Inflammatory macrophage treated with lipopolysaccharide for 4 hours (primary cell): ENCODE measurements at regions not wholly inside any gene's neighbourhood (a gene's known extent, or its start where the extent isn't known, plus 50 kb on each side); places are given as distances from the start of the nearest gene placed in this dataset.

ENCODE experiments used
- DNase-seq: peaks from one replicate; pipeline ENCODE4 v3.0.0-alpha.2; 2020

- DNase-seq = no peak
These were observed 237.5 kb downstream of the MIAT start for GRCh38 chr22:26894766-26895485.

GRCh38 chr22:26897384-26897783, 240.0 kb downstream of the MIAT start:
- DNase-seq = no peak

GRCh38 chr22:26898946-26899605, 241.7 kb downstream of the MIAT start:
- no peak for DNase-seq

DNA sequence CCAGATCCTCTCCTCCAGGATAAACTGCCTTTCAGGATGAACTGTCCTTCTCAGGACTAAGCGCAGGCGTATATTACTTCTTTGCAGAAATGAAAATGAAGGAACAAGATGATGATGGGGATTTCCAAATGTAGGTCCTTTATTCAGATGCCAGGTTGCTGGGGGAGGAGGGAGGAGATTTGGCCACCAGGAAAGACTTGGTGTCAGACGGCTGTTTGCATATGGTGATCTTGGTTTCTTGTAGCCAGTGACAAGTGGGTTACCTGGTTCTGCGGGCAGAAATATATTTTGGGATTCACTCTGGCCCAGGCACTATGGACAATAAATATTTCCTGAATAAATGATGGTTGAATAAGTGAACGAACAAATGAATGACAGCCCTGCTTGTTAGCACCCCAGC, 243.4 kb downstream of the MIAT start:
- DNase-seq = no peak

DNA sequence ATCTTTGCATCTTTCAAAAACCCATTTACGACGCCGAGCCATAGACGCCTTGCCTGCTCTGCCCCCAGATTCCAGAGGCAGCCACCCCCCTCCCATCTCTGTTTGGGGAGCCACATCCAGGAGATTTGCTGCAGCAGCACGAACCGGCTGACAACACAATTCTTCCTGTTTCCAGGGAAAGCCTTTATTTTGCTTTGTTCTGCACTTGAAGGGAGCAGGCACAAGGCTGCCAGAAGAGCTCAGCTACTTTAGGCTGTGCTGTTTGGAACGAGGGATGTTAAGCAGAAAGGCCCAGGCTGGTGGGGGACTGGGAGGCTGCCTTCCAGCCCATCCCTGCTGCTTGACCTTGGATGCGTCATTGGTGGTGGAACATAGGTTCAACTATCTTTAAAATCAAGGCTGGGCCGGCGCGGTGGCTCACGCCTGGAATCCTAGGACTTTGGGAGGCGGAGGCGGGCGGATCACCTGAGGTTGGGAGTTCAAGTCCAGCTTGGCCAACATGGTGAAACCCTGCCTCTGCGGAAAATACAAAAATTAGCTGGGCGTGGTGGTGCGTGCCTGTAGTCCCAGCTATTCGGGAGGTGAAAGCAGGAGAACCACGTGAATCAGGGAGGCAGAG, 243.9 kb downstream of the MIAT start:
- no peak for DNase-seq

DNA sequence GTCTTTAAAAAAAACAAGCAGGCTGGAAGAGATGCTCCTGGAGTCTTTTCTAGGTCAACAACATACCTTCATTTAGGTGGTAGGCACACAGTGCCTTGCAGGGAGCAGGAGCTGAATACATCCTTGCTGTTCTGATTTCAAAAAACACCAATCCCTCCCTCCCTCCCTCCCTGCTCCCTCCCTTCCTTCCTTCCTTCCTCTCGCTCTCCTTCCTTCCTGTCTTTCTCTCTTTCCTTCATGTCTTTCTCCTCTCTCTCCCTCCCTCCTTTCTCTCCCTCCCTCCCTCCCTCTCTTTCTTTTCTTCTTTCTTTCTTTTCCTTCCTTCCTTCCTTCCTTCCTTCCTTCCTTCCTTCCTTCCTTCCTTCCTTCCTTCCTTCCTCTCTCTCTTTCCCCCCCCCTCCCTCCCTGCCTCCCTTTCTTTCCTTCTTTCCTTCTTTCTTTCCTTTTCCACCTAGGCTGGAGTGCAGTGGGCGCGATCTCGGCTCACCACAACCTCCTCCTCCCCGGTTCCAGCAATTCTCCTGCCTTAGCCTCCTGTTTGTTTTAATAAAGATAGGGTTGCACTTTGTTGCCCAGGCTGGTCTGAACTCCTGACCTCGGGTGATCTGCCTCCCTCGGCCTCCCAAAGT, 245.1 kb downstream of the MIAT start:
- DNase-seq = no peak

DNA sequence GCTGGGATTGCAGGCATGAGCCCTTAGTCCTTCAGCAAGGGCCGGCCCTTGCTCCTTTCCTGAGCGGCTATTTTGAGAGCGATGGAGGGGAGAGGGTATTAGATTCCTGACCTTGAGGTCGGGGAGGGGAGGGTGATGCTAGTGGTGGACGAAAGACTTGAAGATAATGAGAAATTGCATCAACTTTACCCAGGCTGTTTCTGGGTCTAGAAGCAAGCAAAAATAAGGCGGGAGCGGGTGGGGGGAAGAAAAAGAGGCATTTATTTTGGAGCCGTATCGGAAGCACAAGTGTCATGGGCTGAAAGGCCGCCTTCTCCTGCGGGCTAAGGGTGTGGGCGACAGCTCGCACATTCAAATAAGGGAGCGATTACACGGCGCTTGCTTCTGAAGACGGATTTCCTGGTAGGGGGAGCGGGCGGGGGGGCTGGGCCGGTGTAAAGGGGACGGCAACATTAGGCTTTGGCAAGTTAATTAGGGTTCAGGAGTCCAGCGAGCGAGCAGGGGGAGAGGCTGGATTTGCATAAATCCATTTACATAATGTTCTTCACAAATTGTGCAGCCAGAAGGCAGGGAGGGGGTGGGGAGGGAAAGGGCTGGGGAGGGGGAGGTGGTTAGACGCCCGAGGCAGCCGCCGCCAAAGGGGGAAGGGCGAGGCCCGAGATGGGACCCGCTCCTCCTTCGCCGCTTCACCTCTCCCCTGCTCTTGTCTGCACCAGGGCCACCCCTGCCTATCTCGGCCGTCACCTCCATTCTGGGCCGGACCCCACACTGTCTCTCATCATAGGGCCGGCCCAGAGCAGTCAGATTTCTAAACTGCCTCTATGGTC, 245.9 kb downstream of the MIAT start:
- no peak for DNase-seq

GRCh38 chr22:26904483-26904882, 247.1 kb downstream of the MIAT start:
- no peak for DNase-seq

DNA sequence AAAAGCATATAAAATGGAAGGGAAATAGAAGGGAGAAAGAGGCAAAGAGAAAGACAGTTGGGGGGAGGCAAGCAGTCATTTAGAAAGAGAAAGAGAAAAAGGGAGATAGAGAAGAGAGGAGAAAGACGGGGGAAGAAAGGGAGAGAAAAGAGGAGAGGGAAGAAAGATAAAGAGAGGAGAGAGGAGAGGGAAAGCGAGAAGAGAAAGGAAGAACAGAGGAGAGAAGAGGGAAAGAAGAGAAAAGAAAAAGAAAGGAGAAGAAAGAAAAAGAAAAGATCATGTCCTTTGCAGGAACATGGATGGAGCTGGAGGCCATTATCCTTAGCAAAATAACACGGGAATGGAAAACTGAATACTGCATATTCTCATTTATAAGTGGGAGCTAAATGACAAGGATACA, 247.7 kb downstream of the MIAT start:
- no peak for DNase-seq

GRCh38 chr22:26905640-26906039, 248.3 kb downstream of the MIAT start:
- no peak for DNase-seq

GRCh38 chr22:26906464-26906863, 249.1 kb downstream of the MIAT start:
- DNase-seq = no peak

DNA sequence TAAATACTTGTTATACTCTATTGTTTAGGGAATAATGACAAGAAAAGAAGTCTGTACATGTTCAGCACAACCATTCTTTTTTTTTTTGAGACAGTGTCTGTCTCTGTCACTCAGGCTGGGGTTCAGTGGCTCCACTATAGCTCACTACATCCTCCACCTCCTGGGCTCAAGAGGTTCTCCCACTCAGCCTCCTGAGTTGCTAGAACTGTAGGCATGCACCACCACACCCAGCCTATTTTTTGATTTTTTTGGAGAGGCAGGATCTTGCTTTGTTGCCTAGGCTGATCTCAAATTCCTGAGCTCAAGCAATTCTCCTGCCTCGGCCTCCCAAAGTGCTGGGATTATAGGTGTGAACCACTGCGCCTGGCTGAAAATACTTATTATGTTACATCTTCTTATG, 250.0 kb downstream of the MIAT start:
- no peak for DNase-seq

GRCh38 chr22:26910845-26911244, 253.5 kb downstream of the MIAT start:
- DNase-seq = no peak

DNA sequence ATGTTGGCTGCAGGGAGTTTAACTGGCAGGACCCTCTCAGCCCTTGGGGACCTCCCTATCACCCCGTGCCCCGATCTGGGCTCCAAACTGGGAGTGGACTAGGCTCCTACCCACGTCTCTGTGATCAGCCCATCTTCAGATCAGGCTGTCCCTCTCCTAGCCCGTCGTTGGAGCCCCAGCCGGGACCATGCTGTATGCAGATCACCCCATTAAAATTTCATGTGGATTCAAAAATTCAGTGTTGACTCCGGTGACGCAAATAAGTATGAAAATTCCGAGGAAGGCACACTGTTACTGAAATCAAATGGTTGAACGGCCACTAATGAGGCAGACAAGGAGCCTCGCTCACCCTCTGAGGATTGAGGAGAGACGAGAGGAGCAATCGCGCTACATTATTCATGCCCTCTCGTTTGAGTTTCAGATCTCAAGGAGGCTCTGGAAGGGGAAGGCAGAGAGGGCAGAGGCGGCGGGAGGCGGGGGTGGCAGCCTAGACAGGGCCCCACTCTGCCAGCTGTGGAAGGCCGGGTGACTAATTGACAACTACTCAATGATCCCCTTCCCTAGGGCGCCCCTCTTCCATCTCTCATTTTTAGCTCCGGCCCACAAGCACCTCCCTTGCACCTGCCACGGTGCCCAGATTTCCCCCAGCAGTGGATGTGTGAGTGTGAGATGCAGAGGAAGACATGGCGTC, 255.4 kb downstream of the MIAT start:
- DNase-seq = no peak

- DNase-seq = no peak
These were observed 257.3 kb downstream of the MIAT start for GRCh38 chr22:26914519-26915185.

DNA sequence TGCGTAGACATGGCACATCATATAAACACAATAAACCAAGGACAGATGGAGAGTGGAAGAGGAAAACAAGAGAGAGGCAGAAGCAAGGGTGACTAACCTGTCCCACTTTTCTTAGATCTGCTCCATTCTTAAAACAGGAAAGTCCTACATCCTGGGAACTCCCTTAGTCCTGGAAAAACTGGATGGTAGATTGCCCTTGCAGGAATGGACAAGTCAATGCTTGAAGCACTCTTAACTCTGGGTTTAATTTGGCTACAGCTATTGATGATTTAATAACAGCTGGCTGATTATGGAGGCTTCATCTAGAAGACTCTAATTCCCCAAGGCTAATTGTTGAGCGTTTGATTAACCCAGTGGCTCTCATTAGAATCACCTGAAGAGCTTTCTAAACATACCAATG, 258.8 kb downstream of the MIAT start:
- DNase-seq = no peak

DNA sequence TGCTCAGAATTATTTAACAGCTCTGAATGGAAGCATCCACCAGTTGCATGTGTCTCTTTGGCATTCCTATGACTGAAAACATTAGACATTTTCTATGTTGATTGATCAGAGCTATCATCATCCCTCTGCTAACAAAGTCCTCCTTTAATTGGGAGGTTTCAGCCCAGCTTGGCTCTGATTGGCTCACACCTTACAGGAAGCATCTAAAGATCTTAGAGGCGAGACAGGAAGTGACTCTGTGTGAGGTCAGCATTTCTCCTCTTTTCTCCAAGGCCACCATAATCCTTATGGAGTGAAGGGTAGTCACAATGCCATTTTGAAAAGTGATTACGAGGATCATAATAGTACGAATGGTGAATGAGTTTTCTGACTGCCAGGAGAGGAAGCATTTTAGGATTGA, 260.8 kb downstream of the MIAT start:
- no peak for DNase-seq

DNA sequence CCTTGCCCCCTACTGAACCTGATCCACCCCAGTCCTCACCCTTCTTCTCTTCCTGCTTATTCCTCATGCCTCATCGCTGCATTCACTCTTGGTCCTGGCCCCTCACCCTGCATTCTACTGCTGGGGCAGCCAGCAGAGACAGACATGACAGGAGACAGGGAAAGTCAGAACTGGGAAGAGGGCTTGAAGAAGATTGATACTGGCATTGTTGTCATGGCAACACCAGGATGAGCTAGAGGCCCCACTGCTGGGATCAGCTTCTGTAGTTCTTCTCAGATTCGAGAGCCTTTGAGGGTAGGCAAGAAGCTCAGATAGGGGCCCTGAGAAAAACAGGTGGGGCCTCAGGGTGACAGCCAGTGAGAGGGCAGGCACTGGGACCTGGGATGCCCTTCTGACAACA, 264.3 kb downstream of the MIAT start:
- DNase-seq = no peak

DNA sequence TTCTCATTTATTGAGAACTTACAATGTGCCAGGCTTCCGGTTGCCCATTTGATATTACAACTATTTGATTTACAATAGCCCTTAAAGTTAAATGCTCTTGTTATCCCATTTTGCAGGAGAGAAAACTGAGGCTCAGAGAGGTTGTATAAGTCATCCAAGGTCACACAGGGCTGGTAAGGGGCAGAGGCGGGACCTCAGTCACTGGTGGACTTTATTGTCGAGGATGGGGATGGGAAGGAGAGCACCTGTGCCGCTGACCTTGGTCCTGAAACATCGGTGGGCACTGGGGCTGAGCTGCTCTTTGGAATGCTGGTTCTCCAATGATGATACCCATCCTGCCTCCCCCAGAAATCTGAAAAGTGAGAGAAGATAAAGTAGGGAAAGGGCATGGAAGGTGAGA, 265.4 kb downstream of the MIAT start:
- no peak for DNase-seq

DNA sequence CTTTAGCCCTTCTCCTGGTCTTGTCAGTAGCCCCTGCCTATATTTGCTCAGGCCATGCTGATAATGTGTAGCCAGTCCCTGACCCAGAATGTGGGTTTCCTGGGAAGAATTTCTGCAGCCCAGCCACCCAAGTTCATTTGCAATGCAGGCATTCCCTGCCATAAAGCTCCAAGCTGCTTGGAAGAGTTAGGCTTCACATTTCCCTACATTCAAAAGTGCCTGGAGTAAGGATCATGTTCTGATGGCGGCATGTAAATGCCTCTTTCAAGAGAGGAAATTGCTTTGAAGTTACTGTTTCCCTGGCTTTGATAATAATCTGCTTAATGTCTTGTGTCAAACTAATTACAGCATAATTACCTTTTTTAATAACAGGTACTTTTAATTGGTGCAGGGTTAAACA, 266.1 kb downstream of the MIAT start:
- DNase-seq = no peak

DNA sequence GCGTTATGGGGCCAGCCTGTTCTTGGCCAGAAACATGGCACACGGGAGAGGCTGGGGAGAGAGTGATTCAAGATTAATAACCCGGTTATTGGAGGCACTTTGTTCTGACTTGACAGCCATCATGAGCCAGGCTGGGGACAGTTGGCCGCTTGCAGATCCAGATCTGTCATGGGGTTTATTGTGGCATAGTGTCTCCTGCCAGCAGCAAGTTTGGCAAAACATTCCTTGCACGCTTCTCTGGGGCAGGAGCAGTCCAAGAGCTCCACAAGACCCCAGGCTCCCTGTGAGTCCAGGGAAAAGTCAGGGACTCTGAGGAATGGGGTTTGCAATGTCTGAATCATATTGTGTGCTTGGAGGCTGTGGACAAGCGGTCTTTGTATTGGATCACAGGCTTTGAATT, 270.4 kb downstream of the MIAT start:
- DNase-seq = no peak

DNA sequence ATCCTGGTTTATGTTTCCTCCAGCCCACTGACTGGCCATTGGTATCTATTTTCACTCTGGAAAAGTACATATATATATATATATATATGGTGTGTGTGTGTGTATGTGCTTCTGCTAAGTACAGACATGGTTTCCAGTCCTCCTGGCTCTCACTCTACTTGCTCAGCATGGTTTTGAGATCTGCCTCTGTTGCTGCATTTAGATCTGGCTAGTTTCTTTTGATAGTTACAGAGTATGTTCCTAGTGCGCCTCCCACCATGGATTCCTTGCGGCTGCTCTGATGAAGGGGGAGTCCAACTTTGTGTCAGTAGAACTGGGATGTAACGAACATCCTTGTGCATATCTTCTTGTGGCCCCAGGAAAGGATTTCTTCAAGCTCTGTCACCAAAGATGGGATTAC, 274.1 kb downstream of the MIAT start:
- DNase-seq = no peak
